CD4-positive, alpha-beta T cell (primary cell): ENCODE measurements at regions not wholly inside any gene's neighbourhood (a gene's known extent, or its start where the extent isn't known, plus 50 kb on each side); places are given as distances from the start of the nearest gene placed in this dataset.

Experiments
- ATAC-seq: fragments of 200-7000 bp; cut with Tn5 transposase; one replicate; pipeline ENCODE4 v1.10.0; 2022; ENCODE audit warnings: mild to moderate bottlenecking; ENCODE audit not compliant: poor library complexity
- CTCF ChIA-PET: fragments of 350-600 bp; sonication (Branson Sonifier 250); formaldehyde crosslinking; loops from one replicate; lab custom pipeline; 2021; ENCODE audit warnings: antibody characterized with exemption, inconsistent platforms; lab: Charles Lee
- POLR2A ChIA-PET: fragments of 350-600 bp; sonication (Branson Sonifier 250); formaldehyde crosslinking; loops from one replicate; lab custom pipeline; 2021; ENCODE audit warnings: antibody characterized with exemption, inconsistent platforms; lab: Charles Lee
- DNase-seq, 14 experiments: peaks; one replicate each; pipeline ENCODE4 v3.0.0-alpha.2; 2013 to 2020; ENCODE audit warnings: mixed read lengths in 2 of 14
- H3K27ac ChIP-seq, 2 donors: one replicate each; pipeline versions ENCODE4 v1.5.1 to v1.7.0; 2013; ENCODE audit warnings: low read length in 2 of 2, low read depth in 1 of 2, mild to moderate bottlenecking in 1 of 2
- H3K27me3 ChIP-seq, 2 experiments: 1 replicate in 1 of 2; 2 replicates in 1 of 2; pipeline versions ENCODE4 v1.6.1 to v1.7.0; 2013; ENCODE audit warnings: low read length in 2 of 2, control low read depth in 1 of 2, mild to moderate bottlenecking in 1 of 2, moderate library complexity in 1 of 2; ENCODE audit not compliant: insufficient read depth in 2 of 2, control insufficient read depth in 1 of 2
- H3K36me3 ChIP-seq: one replicate; pipeline ENCODE4 v1.6.1; 2013; ENCODE audit warnings: low read length, control low read depth; ENCODE audit not compliant: insufficient read depth
- H3K4me1 ChIP-seq: one replicate; pipeline ENCODE4 v1.6.1; 2013; ENCODE audit warnings: low read length, control low read depth; ENCODE audit not compliant: insufficient read depth
- H3K4me3 ChIP-seq: one replicate; pipeline ENCODE4 v1.5.1; 2013; ENCODE audit warnings: mild to moderate bottlenecking, low read length, moderate library complexity
- H3K9me3 ChIP-seq, 2 experiments: 1 replicate in 1 of 2; 2 replicates in 1 of 2; pipeline versions ENCODE4 v1.6.1 to v1.7.0; 2013; ENCODE audit warnings: low read length in 2 of 2, mild to moderate bottlenecking in 2 of 2, control low read depth in 1 of 2, moderate library complexity in 1 of 2; ENCODE audit not compliant: control insufficient read depth in 1 of 2, insufficient read depth in 1 of 2
- H3K27ac Mint-ChIP-seq: one replicate; pipeline ENCODE4 v1.8.0; 2020; ENCODE audit warnings: mixed read lengths
- H3K27me3 Mint-ChIP-seq: one replicate; pipeline ENCODE4 v1.8.0; 2021; ENCODE audit warnings: mixed read lengths
- H3K36me3 Mint-ChIP-seq: one replicate; pipeline ENCODE4 v1.8.0; 2021; ENCODE audit warnings: low read depth, mixed read lengths
- H3K4me1 Mint-ChIP-seq: one replicate; pipeline ENCODE4 v1.8.0; 2021; ENCODE audit warnings: low read depth, mixed read lengths
- H3K4me3 Mint-ChIP-seq: one replicate; pipeline ENCODE4 v1.8.0; 2020; ENCODE audit warnings: mild to moderate bottlenecking, mixed read lengths
- H3K9me3 Mint-ChIP-seq: one replicate; pipeline ENCODE4 v1.8.0; 2020; ENCODE audit warnings: mixed read lengths
- intact Hi-C, 2 experiments: fragments of 100-400 bp; cut with DNase I in 1 of 2; cut with micrococcal nuclease in 1 of 2; formaldehyde crosslinking; loops; one replicate each; pipeline versions ENCODE4 v1.15.1 to v1.9.0; 2023 to 2025; cut with DNase I, micrococcal nuclease
- TF ChIP-seq, protein P1 (sequence below): fragments of 200-600 bp; IDR thresholded peaks from one replicate; pipeline ENCODE4 v1.8.0; 2022; ENCODE audit warnings: antibody characterized with exemption, mild to moderate bottlenecking

DNA sequence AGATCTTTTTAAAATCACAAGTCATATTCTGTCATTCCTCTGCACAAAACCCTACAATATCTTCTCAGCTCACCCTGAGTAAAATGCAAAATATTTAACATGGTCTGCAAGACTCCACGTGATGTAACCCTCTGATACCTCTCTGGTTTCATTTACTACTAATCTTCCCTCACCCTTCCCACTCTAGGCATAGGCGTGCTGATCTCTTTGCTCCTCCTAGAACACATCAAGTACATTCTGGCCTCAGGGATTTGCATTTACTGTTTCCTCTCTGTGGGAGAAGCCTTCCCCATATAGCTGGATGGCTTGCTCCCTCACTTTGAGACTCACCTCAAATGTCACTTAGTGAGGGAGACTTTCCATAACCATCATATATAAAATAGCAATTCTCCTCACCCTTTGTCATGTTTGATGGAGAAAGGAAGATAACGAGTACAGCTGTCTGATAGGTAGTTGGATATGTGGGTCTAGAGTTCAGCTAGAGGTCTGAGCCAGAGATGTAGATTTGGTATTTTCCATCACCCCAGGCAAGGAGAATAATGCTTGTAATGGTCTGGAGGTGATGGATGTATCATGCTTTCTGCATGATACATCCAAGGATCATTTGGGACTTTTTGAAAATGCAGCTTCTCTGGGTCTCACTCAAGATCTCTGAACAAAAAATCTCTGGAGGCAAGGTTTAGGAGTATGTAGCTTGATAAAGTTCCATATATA, 123.9 kb upstream of the VAMP7 start:
- Mint-ChIP-seq H3K4me1 (no peaks in the 10 kb centered on the region), H3K27me3 (no peaks in the 10 kb centered on the region), H3K9me3 (peaks cover 6% of the 10 kb centered on the region), H3K36me3 (no peaks in the 10 kb centered on the region), H3K4me3 (no peak overlapping the region), H3K27ac (no peak overlapping the region)
- Histone ChIP-seq H3K36me3 (no peaks in the 10 kb centered on the region), H3K27me3 (no peaks in the 10 kb centered on the region), H3K27ac (no peak overlapping the region), H3K4me3 (no peak overlapping the region), H3K9me3 (peaks cover 0 to 4% of the 10 kb centered on the region in 2 experiments), H3K4me1 (no peaks in the 10 kb centered on the region)
- TF ChIP-seq, protein P1, sequence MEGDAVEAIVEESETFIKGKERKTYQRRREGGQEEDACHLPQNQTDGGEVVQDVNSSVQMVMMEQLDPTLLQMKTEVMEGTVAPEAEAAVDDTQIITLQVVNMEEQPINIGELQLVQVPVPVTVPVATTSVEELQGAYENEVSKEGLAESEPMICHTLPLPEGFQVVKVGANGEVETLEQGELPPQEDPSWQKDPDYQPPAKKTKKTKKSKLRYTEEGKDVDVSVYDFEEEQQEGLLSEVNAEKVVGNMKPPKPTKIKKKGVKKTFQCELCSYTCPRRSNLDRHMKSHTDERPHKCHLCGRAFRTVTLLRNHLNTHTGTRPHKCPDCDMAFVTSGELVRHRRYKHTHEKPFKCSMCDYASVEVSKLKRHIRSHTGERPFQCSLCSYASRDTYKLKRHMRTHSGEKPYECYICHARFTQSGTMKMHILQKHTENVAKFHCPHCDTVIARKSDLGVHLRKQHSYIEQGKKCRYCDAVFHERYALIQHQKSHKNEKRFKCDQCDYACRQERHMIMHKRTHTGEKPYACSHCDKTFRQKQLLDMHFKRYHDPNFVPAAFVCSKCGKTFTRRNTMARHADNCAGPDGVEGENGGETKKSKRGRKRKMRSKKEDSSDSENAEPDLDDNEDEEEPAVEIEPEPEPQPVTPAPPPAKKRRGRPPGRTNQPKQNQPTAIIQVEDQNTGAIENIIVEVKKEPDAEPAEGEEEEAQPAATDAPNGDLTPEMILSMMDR, result no peak
- DNase-seq (no peak), ATAC-seq (no peak)
- intact Hi-C loops, result no loop called here
- POLR2A ChIA-PET, result no interaction called here
- CTCF ChIA-PET, result no interaction called here

DNA sequence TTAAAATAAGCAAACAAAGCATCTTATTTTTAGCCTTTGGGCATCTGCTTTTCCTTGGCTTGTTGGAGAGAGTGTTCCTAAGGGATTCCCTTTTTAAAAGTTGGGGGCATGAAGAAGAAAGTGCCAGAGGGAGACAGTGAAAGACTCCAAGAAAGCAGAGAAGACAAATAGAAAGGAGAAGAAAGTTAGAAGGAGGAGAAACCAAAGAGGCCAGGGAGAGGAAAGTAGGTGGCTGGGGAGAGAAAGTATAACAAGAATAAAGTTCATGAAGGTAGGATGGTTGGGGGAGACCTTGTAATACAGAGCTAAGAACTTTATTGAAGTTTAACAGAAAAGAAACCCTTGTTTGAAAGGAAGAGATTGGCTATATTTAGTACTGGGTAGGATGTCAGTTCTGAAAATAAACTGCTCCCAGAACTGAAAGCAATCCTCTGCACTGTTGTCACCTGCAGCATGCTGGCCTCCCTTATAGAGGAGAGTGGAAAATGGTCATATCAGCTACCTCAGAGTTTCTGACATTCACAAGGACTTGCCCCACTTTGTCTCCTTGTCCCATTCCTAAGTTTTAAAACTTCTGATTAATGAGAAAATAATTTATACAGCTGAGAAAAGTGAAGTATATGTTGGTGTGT, 125.3 kb upstream of the VAMP7 start:
- Histone ChIP-seq H3K36me3 (no peaks in the 10 kb centered on the region), H3K27ac (no peak overlapping the region), H3K4me3 (no peak overlapping the region), H3K9me3 (peaks cover 0 to 4% of the 10 kb centered on the region in 2 experiments), H3K4me1 (no peaks in the 10 kb centered on the region), H3K27me3 (no peaks in the 10 kb centered on the region)
- TF ChIP-seq, protein P1, result no peak
- ChIA-PET CTCF (no interaction called here), POLR2A (no interaction called here)
- Mint-ChIP-seq H3K4me1 (no peaks in the 10 kb centered on the region), H3K9me3 (peaks cover under 1% of the 10 kb centered on the region), H3K27ac (no peak overlapping the region), H3K4me3 (no peak overlapping the region), H3K36me3 (no peaks in the 10 kb centered on the region), H3K27me3 (no peaks in the 10 kb centered on the region)
- intact Hi-C loops, result no loop called here
- ATAC-seq (no peak), DNase-seq (no peak)

DNA sequence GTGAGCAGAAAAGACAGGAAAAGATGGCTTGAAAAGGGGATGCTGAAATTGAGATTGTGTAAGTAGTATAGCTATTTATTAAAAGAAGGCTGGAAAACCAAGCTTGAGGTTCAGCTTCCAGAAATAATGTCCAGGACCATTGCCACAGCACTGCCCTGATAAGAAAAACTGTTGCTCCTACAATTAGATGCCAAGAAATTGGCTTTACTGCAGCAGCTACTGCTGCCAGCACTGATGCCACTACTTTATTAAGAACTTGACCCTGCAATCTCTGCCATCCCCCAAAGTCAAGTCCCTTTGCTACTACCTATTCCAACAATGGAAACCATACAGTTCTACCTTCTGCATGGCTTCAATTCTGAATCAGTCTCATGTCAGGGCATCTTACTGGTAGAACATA, 130.0 kb upstream of the VAMP7 start:
- Mint-ChIP-seq H3K4me3 (no peak overlapping the region), H3K27me3 (no peaks in the 10 kb centered on the region), H3K36me3 (no peaks in the 10 kb centered on the region), H3K27ac (no peak overlapping the region), H3K4me1 (no peaks in the 10 kb centered on the region), H3K9me3 (no peaks in the 10 kb centered on the region)
- TF ChIP-seq, protein P1, result no peak
- H3K4me3 ChIP-seq, result no peak overlapping the region
- ChIA-PET CTCF (no interaction called here), POLR2A (no interaction called here)
- no peaks in the 10 kb centered on the region for H3K4me1 ChIP-seq
- no peaks in the 10 kb centered on the region for H3K36me3 ChIP-seq
- intact Hi-C loops, result no loop called here
- ATAC-seq, result no peak
- H3K9me3 ChIP-seq, result no peaks in the 10 kb centered on the region
- DNase-seq, result no peak
- no peaks in the 10 kb centered on the region for H3K27me3 ChIP-seq
- no peak overlapping the region for H3K27ac ChIP-seq
